ENCODE measurements at regions not wholly inside any gene's neighbourhood (a gene's known extent, or its start where the extent isn't known, plus 50 kb on each side); places are given as distances from the start of the nearest gene placed in this dataset.
A peak's percentile ranks its signal among the peaks of the same experiment; 100 is the strongest.
"Not testable (repeated sequence)": the region's sequence is repeated elsewhere in the genome, so short reads cannot be mapped to it uniquely, and the experiment has no call there.

DNA sequence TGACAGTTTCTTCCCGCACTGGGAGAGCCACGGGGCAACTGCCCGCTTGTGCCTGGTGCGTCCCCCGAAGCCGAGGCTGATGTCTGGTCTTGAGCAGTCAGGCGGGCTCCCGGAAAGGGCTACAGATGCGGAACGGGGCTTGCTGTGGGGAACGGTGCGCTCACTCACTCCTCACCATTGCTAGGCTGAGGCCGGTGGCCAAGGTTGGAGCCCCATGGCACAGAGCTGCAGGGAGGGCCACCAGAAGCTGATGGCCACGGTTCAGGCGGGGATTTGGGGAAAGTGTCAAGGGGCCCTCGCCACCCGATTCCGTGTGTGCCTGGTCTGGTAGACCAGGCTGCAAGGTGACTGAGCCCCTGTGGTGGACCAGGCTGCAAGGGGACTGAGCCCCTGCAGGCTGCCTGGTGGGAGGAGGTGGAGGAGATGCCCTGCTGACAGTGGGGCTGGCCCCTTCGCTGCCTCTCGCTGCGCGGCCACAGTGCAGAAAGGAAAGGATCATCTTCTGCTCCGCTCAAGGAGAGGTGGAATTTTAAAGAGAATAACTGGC, 1315.8 kb downstream of the BRD1 start:
- ATAC-seq (no peak), DNase-seq (ENCODE audit: missing footprints) (no peak)
- intact Hi-C loops (cut with DNase I) = no loop called here

DNA sequence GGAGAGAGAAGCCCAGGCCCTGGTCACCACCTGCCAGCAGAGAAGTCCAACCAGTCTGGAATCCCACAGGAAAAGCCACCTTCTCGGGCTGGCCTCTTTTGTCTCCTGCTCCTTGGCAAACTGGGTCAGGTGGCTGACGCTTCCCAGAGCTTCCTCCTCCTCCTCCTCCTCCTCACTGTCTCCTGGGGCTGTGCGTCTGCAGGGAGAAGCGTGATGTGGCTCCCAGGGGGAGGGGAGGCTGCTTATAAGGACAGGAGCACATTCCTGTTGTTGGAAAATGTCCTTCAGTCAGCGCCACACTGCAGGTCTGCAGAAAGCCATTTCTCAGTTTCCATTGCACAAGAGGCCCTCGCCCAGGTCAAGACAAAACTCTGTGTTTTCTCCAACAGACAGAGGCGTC, 1316.5 kb downstream of the BRD1 start:
- intact Hi-C loops (cut with DNase I) = no loop called here
- DNase-seq (ENCODE audit: missing footprints) = no peak
- ATAC-seq = no peak

DNA sequence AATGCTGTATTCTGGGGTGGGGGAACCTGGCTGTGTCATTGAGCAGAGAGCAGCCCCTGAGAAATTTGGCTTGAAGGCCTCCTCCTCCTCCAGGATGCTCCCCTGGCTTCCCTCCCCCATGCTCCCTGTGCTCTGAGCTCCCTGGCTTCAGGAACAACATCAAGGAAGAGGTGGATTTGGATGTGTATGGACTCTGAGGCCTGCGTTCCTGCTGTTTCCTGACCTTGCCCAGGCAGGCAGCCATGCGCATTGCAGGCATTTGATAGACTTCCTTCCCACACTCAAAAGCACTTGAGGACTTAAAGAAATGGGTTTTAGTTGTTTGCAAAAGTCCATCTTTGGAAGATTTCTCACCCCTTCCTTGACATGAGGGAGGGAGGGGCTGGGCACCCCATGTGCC, 1317.1 kb downstream of the BRD1 start:
- no peak for ATAC-seq
- intact Hi-C loops (cut with DNase I) = no loop called here
- no peak for DNase-seq (ENCODE audit: missing footprints)

DNA sequence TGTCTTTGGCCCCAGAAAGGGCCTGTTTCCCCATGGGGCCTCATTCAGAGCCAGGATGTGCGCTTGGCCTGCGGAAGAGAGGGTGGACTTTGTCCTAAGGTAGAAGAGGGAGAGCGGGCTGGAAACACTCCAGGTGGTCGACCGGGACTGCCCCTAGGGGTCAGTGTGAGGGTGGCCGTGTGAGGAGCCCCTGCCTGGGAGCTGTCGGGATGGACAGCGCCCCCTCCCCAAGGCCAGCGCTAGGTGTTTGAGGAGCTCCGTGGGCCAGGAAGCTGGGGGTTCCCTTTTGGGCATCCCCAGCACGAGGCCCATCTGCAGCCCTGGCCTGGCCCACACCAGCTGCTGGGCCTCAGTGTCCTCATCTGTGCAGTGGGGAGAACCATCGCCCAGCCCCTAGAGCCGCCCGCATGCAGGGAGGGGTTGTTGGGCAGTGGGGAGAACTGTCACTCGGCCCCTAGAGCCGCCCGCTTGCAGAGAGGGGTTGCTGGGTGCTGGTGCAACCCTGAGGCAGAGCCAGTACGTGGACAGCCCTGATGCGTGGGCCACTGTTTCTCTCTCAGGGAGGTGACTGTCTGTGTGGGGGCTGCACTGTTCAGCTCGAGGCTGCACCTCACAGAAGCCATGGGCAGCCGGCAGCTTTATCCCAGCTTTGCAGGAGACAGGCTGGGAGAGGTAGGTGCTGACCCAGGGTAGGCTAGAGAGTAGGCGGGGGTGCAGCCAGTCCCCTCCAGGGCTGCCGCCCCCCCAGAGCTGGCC, 1319.9 kb downstream of the BRD1 start:
- DNase-seq (ENCODE audit: missing footprints) (peak; percentile 40), ATAC-seq (no peak)
- intact Hi-C loops (cut with DNase I) = no loop called here

DNA sequence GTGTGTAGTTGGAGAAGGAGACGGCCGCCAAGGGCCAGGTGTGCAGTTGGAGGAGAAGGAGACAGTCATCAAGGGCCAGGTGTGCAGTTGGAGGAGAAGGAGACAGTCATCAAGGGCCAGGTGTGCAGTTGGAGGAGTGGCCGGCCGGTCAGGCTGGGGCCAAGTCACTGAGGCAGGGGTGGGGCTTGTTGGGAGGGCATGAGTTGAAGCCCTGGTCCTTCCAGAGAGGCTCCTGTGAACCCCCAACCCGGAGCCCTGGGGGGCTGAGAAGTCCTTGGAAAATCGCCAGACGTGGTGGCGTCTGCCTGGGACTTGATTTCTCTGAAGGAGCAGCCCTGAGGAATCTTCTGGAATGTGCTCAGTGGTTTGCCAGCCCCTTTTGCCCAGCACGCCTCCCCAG, 1320.5 kb downstream of the BRD1 start:
- ATAC-seq = no peak
- intact Hi-C loops (cut with DNase I) = no loop called here
- peak; percentile 25 for DNase-seq (ENCODE audit: missing footprints)

DNA sequence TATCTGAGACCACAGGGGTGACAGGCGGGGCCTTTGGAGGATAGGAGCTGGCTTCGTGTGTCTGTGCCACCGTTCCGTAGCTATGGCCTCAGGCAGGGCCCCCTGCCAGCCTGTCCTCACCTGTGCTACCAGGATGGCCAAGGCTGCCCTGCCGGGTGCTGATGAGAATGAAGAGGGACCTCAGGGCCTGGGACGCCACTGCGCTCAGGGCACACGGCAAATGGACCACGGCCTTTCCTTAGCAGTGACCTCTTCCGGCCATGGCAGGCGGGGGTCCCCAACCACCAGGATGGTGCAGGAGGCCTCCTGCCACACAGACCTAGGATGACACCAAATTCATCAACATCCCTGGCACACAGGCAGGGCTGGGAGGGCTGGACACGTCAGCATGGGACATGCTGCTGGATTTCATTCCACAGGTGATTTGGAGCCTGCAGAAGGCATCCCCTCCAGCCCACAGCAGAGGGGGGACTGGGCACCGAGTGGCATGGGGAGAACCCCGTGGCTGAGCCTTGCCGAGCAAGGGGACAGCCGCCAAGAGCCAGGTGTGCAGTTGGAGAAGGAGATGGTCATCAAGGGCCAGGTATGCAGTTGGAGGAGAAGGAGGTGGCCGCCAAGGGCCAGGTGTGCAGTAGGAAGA, 1321.0 kb downstream of the BRD1 start:
- DNase-seq (ENCODE audit: missing footprints) = peak; percentile 46
- ATAC-seq = no peak
- intact Hi-C loops (cut with DNase I) = no loop called here

DNA sequence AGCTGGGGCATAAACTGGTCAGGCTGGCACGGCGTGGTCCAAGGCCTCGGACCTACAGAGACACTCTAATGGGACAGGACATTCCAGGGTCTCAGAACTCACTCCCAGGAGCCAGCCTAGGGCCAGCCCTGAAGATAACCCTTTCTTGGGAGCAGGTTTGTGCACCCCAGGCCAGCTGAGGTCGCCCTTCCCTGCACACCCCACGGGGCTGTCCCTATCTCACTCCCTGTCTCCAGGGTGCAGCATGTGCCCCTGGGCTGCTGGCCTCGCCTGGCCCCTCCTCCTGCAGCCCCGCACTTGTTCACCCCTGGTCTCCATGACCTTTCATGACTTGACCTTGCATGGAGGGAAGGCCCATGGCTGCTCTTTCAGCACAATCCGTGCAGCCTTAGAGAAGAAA, 1321.8 kb downstream of the BRD1 start:
- no peak for ATAC-seq
- DNase-seq (ENCODE audit: missing footprints) = peak; percentile 11
- intact Hi-C loops (cut with DNase I) = no loop called here

DNA sequence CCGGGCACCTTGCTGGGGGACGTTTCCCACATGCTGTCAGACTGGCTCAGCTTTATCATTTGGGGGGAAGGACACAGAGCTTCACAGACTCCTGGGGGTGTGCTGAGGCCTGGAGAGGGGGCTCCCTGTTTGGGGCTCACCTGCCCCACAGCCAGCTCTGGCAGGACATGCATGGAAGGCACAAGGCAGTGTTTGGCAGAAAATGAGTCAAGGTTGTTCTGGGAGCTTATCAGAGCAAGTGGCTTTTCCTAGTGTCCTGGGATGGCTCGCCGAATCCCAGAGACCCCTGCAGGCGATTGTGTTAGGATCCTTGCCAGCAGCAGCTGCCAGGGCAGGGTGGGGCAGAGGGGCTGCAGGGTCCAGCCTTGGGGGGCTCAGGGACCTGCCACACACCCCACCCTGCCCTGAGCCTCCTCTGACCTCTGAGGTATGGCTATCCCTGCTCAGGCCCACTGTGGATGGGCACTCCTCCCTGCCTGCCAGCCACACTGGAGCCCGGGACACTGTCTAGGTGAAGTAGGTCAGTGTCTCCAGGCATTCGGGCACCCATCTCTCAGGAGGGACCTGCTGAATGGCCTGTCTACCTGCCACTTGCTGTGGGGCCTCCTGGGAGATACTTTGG, 1323.0 kb downstream of the BRD1 start:
- DNase-seq (ENCODE audit: missing footprints) = peak; percentile 18
- ATAC-seq = no peak
- intact Hi-C loops (cut with DNase I) = no loop called here

DNA sequence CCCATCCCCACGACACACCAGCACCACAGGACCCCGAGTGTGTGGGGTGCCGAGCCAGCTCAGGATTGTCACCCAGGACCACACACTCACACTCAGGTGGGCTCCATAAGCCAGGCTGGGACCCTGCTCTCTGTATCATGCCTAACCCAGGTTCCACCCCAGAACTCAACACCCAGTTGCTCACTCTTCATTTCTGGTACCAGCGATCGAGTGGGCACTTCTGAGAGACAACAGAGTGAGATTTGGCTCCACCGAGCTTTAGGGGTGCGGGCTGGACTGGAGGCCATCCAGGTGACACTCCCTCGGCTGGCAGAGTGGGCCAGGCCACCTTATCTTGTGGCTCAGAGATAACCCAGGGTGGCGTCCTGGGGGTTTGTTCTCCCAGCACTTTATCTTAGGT, 1323.8 kb downstream of the BRD1 start:
- DNase-seq (ENCODE audit: missing footprints) (peak; percentile 43), ATAC-seq (no peak)
- intact Hi-C loops (cut with DNase I) = no loop called here

DNA sequence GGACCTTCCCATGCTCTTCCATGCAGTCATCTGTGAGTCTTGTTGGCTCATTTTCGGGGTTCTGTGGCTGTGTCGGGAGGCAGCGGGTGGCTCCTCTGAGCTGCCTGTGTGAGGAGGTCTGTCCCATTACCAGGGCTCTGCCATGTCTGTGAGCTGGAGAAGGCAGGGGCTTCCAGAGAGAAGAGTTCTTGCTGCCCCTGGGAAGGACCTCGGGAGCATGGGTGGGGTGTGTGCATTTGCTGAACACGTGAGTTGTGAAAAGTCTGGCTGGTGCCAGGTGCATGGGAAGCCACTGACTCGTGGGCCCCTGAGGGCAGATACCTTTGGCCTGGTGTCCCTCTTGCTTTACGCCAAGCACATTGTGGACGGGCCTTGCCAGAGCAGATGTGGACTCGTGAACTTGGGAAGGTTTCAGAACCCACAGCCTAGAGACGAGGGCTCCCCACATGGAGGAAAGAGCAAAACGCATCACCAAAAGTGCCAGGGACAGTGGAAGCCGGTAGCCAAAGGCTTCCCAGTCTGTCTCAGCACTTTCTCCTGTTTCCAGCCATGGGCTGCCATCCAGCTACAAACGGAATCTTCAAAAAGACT, 1324.5 kb downstream of the BRD1 start:
- intact Hi-C loops (cut with DNase I) = no loop called here
- peak; percentile 62 for DNase-seq (ENCODE audit: missing footprints)
- ATAC-seq = no peak

DNA sequence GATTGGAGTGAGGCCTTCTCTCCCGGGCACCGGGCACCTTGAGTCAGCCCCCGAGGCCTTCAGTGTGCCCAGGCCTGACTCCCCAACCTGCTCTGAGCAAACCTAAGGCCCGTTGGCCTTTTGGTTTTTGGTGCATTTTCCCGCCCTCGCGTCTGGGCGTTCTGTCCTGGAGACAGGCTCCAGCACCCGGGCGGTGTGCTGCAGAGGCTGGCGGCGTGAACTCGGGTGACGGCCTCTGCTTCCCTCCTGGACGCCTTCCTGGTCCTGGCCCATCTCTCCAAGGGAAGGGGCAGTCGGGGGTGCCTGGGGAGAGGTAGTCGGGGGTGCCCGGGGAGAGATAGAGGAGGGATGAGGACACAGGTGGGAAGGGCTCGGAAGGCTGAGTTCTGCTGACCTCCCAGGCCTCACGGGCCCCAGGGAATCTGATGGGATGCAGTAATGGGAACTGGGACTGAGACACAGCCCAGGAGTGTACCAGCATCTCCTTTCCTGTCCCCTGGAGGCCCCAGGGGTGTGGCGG, 1326.4 kb downstream of the BRD1 start:
- intact Hi-C loops (cut with DNase I) = no loop called here

DNA sequence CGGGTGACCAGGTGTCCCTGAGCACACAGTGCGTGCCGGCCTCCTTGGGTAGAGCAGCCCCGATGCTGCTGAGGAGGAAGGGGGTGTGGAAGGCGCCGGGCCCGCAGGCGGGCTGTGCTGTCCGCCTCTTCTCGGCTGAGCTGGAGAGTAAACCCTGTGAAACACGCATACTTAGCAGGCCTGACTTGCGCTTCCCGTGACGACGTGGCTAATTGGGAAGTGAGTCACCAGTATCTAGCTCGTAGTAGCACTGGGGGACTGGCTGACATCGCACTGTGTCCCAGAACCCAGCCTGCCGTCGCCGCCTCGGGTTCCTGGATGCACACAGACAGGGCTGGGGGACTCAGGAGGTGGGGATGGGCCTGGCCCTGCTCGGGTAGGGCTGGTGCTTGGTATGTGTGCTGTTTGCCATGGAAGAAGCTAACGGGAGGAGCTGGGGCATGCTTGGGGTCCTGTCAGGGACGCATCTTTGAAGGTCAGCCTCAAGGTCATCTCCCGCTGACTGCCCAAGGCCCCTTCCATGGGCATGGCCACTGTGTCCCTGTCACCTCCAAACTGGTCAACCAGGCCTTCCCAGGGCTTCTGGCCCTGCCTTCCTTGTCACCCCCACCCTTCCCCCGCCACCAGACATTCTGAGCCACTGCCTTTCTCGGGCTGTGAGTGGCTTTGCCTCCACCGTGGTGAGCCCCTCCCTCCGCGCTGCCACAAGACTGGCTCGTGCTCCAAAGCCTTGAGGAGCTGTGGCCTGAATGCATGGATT, 1327.0 kb downstream of the BRD1 start:
- DNase-seq (ENCODE audit: missing footprints) = peak; percentile 47

More for the DNA sequence above, 1326.4 kb downstream of the BRD1 start:
- DNase-seq (ENCODE audit: missing footprints) (peak; percentile 50), ATAC-seq (no peak)

DNA sequence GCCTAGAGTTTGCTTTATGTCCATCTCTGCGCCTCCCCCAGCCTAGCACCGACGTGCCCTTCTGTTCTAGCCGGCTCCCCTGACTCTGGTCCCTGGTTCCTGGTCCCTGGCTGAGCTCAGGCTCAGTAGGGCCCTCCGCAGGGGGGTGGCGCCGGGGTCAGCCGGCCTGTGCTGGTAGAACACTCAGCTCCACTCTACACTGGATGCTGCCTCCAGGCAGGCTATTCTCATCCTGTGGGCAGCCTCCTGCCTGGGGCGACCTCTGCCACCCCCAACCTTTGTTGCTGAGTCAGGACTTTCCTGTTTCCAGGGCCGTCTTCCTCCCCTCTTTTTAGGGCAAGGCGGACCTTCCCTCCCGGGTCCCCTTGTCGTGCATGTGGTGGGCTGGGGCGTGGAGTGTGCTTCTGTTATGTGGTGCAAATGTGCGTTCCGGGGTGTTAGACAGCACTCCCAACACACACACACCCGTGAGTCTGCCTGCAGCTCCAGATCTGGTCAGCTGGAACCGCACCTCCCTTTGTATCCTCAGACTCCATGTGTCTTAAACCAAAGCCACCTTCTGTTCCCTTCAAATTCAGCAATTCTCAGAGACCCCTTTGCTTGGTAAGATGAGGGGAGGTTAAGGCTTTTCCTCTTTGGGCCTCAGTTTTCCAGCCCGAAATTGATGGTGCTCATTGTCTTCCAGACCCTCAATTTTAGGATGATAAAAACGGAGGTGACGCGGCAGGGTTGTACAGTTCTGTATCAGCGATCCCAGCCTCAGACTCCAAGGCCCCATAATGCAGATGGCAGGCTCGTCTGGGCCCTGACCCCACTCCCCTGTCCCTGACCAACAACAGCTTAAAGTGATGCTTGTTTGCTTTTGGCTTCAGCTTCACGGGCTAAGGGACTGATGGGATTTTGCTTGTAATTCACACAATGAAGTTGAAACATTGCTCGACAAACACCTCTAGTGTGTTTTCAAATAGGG, 1327.9 kb downstream of the BRD1 start:
- intact Hi-C loops (cut with DNase I) = loop anchor here (10.0 kb wide), 1 partner anchor 1655 kb away; no protein-coding TSS in a partner anchor
- DNase-seq (ENCODE audit: missing footprints) (peak; percentile 27), ATAC-seq (no peak)

More for the DNA sequence above, 1327.0 kb downstream of the BRD1 start:
- no peak for ATAC-seq
- intact Hi-C loops (cut with DNase I) = no loop called here

DNA sequence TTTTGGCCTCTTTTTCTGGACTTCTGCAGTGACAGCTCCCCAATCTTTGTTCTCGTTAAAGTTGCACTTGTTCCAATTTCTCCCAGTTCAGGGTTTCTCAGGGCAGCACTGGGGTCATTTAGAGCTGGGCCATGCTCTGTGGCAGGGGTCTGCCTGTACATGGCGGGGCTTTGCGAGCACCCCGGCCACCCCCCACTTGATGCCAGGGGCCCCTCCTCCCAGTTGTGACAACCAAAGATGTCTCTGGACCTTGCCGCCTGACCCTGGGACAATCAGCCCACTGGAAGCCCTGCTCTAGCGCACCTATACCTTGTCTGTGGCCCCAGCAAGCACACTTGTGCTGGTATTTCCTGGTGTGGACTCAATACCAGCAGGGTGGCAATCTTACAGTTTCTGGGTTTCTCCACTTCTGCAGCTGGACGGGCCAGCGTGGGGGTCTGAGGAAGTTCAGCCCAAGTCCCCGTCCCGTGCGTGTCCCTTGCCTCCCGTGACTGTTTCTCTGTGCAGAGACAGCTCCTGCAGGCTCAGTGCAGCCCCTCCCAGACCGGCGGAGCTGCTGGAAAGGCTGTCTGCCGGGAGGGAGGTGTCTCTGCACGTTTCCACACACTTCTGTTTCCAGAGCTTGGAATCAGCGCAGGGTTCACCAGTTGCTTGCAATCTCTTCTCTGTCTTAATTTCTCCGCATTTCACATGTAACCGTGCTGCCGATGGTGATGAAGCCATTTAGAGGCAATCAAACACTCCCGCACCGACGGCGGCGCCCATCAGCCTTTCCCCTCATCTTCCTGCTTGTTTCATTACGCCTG, 1328.9 kb downstream of the BRD1 start:
- DNase-seq (ENCODE audit: missing footprints) (peak; percentile 44), ATAC-seq (no peak)
- intact Hi-C loops (cut with DNase I) = loop anchor here (10.0 kb wide), 1 partner anchor 1654 kb away; no protein-coding TSS in a partner anchor

DNA sequence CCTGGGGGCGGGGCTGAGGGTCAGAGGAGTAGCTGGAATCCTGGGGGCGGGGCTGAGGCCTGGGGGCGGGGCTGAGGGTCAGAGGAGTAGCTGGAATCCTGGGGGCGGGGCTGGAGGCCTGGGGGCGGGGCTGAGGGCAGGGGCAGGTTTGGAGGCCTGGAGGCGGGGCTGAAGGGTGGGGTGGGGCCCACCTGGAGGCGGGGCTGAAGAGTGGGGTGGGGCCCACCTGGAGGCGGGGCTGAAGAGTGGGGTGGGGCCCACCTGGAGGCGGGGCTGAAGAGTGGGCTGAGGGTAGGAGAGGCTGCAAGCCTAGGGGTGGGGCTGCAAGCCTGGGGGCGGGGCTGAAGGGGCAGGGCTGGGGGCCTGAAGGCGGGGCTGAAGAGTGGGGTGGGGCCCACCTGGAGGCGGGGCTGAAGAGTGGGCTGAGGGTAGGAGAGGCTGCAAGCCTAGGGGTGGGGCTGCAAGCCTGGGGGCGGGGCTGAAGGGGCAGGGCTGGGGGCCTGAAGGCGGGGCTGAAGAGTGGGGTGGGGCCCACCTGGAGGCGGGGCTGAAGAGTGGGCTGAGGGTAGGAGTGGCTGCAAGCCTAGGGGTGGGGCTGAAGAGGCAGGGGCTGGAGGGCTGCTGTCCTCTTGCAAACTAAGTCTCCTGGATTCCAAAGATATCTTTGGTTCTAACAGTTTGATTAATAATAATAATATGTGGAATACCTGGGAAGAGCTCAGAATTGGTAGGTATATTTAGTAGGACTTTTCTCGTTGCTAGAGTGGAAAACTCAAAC, 1329.7 kb downstream of the BRD1 start:
- not testable (repeated sequence) for DNase-seq (ENCODE audit: missing footprints); ATAC-seq
- intact Hi-C loops (cut with DNase I) = loop anchor here (10.0 kb wide), 1 partner anchor 1653 kb away; no protein-coding TSS in a partner anchor

Measured in Right ventricle myocardium inferior (tissue), 1 donor.